Testis (tissue), 2 donors: ENCODE measurements at regions not wholly inside any gene's neighbourhood (a gene's known extent, or its start where the extent isn't known, plus 50 kb on each side); places are given as distances from the start of the nearest gene placed in this dataset.

Experiments used
- DNase-seq: peaks from one replicate; pipeline ENCODE4 v3.0.0-alpha.2; 2019
- H3K27ac ChIP-seq, 2 donors: fragments of 200-600 bp; sonication (generic); one replicate each; pipeline ENCODE4 v1.5.1; 2019
- H3K27me3 ChIP-seq: fragments of 200-600 bp; sonication (generic); one replicate; pipeline ENCODE4 v1.5.1; 2019
- H3K36me3 ChIP-seq: fragments of 200-600 bp; sonication (generic); one replicate; pipeline ENCODE4 v1.5.1; 2017; ENCODE audit warnings: low read depth; ENCODE audit errors: missing control alignments
- H3K4me1 ChIP-seq: fragments of 200-600 bp; sonication (generic); one replicate; pipeline ENCODE4 v1.5.1; 2019
- H3K4me3 ChIP-seq, 2 donors: fragments of 200-600 bp; sonication (generic); one replicate each; pipeline ENCODE4 v1.5.1; 2017 to 2019
- H3K9me3 ChIP-seq: fragments of 200-600 bp; sonication (generic); one replicate; pipeline ENCODE4 v1.5.1; 2017
- POLR2A ChIP-seq: fragments of 450-650 bp; IDR thresholded peaks from one replicate; pipeline ENCODE4 v1.6.1; 2017; ENCODE audit warnings: antibody characterized with exemption, mild to moderate bottlenecking, moderate library complexity
- WGBS, 2 donors: methylation state at CpG; one replicate each; pipeline ENCODE4 v1.1.5; 2018; 5-methylcytosine and 5-hydroxymethylcytosine counted together
- intact Hi-C: fragments of 100-400 bp; cut with DNase I; formaldehyde crosslinking; loops from one replicate; pipeline ENCODE4 v1.15.1; 2023; ENCODE audit warnings: low total_unique reads
- TF ChIP-seq, protein P1 (sequence below), 3 experiments: fragments of 450-650 bp in 2 of 3; fragments of 200-600 bp in 1 of 3; sonication (generic) in 1 of 3; IDR thresholded peaks; one replicate each; pipeline ENCODE4 v1.5.1; 2016 to 2019; ENCODE audit warnings: antibody characterized with exemption in 3 of 3, mild to moderate bottlenecking in 2 of 3, moderate library complexity in 1 of 3

DNA sequence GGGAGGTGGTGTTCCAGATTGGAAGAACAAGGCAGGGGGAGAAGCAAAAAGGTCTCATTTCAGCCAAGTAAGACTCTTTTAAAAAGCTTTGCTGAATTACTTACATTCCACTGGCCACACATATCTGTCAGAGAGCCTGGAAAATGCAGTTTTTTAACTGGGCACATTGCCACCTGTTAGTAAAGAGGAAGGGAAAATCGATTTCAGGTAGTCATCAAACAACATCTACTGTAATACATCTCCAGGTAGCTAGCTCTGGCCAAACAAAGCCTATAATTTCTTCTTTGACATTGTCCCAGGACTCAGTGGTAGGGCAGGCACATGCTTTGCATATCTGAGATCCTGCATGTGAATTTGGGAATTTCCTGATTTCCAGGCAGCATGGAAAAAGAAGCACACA lies 480.7 kb upstream of the SUCLG2 start:
- 22 to 33% methylated on average over 1 of the region's 1 CpG for WGBS, 2 donors
- DNase-seq: no peak
- intact Hi-C loops: no loop called here
- no peaks in the 10 kb centered on the region for H3K27me3 ChIP-seq
- TF ChIP-seq, protein P1, sequence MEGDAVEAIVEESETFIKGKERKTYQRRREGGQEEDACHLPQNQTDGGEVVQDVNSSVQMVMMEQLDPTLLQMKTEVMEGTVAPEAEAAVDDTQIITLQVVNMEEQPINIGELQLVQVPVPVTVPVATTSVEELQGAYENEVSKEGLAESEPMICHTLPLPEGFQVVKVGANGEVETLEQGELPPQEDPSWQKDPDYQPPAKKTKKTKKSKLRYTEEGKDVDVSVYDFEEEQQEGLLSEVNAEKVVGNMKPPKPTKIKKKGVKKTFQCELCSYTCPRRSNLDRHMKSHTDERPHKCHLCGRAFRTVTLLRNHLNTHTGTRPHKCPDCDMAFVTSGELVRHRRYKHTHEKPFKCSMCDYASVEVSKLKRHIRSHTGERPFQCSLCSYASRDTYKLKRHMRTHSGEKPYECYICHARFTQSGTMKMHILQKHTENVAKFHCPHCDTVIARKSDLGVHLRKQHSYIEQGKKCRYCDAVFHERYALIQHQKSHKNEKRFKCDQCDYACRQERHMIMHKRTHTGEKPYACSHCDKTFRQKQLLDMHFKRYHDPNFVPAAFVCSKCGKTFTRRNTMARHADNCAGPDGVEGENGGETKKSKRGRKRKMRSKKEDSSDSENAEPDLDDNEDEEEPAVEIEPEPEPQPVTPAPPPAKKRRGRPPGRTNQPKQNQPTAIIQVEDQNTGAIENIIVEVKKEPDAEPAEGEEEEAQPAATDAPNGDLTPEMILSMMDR (IDR thresholded peaks at IDR 0.05): no peak
- TF ChIP-seq POLR2A: no peak
- no peaks in the 10 kb centered on the region for H3K4me1 ChIP-seq
- no peaks in the 10 kb centered on the region for H3K36me3 ChIP-seq
- H3K9me3 ChIP-seq: no peaks in the 10 kb centered on the region
- H3K27ac ChIP-seq: no peak overlapping the region
- no peak overlapping the region for H3K4me3 ChIP-seq

DNA sequence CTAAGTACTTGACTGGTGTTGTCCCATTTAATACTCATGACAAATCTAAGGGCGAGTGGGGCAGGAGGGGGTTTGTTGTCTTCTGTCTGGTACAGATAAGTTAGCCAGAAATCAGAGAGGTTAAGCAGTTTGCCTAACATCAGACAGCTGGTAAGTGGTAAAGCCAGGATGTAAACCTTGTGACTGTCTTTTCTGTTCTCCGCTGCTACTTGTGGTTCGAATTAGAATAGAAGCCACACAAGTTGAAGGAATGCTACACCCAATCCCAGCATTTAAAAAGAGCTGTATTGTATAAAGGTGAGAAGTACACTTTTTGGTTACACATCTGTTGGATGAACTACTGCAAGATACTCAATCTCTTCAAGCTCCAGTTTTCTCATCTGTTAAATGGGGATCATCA lies 474.7 kb upstream of the SUCLG2 start:
- no peaks in the 10 kb centered on the region for H3K36me3 ChIP-seq
- H3K9me3 ChIP-seq: no peaks in the 10 kb centered on the region
- DNase-seq: no peak
- no peaks in the 10 kb centered on the region for H3K4me1 ChIP-seq
- H3K27ac ChIP-seq: no peak overlapping the region
- no peaks in the 10 kb centered on the region for H3K27me3 ChIP-seq
- TF ChIP-seq, protein P1 (IDR thresholded peaks at IDR 0.05): no peak
- TF ChIP-seq POLR2A: no peak
- 90 to 96% methylated on average over 3 of the region's 3 CpGs for WGBS, 2 donors
- no peak overlapping the region for H3K4me3 ChIP-seq
- intact Hi-C loops: no loop called here

DNA sequence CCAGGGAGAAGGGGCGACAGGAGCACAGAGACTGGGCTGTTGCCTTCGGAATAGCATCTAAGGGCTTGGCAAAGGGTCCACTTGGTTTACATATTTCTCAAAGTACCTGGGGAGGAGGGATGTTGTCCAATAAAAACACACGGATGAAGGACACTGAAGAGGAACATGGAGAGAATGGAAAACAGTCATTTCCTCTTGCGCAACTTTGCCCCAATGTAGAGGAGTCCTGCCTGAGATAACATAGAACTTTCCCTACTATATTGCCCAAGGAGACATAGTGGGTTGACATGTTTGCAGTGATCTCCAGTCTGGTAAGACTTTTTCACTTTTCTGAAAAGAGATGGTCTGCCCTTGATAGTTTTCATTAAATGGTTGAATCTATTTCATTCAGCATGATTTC lies 468.8 kb upstream of the SUCLG2 start:
- no peak for DNase-seq
- no peaks in the 10 kb centered on the region for H3K27me3 ChIP-seq
- H3K4me1 ChIP-seq: no peaks in the 10 kb centered on the region
- H3K4me3 ChIP-seq: no peak overlapping the region
- intact Hi-C loops: no loop called here
- H3K36me3 ChIP-seq: no peaks in the 10 kb centered on the region
- H3K9me3 ChIP-seq: no peaks in the 10 kb centered on the region
- TF ChIP-seq, protein P1 (IDR thresholded peaks at IDR 0.05): no peak
- no peak for TF ChIP-seq POLR2A
- H3K27ac ChIP-seq: no peak overlapping the region
- 76 to 88% methylated on average over 4 of the region's 4 CpGs for WGBS, 2 donors

DNA sequence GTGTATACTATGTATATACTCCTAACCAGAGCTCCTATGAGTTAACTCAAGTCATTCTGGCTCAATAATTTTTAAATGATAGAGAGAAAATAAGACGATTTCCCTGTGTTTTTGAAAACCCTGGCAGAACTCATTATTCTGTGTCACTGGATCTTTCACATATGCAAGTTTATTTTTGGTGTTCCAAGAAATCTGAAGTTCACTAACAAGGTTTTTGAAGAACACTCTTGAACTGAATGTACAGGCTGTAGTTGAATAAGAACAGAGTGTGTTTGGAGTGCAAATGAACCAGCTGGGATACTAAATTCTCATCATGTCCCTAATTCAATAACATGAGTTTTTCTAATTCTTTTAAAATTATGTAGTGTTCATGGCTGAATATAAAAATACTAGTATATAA lies 466.9 kb upstream of the SUCLG2 start:
- DNase-seq: no peak
- Histone ChIP-seq H3K9me3 (no peaks in the 10 kb centered on the region), H3K27ac (no peak overlapping the region), H3K27me3 (no peaks in the 10 kb centered on the region), H3K4me3 (no peak overlapping the region), H3K36me3 (no peaks in the 10 kb centered on the region), H3K4me1 (no peaks in the 10 kb centered on the region)
- no peak for TF ChIP-seq POLR2A
- TF ChIP-seq, protein P1 (IDR thresholded peaks at IDR 0.05): no peak
- 46 to 59% methylated on average over 1 of the region's 1 CpG for WGBS, 2 donors
- intact Hi-C loops: no loop called here

DNA sequence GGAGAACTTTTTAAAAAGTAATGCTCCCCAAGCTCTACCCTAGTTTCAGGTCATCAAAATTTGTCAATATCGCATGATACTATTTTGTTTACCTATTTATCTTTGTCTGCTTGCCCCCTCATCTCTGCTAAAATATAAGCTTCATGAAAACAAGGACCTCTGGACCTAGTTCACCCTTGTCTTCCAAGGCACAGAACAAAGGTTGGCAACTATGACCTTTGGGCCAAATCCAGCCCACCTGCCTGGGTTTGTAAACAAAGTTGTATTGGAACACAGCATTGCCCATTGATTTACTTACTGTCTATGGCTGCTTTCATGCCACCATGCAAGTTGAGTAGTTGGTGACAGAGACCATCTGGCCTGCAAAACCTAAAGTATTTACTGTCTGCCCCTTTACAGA lies 462.2 kb upstream of the SUCLG2 start:
- no peak overlapping the region for H3K27ac ChIP-seq
- no peaks in the 10 kb centered on the region for H3K27me3 ChIP-seq
- WGBS, 2 donors: 68 to 79% methylated on average over 1 of the region's 1 CpG
- no peaks in the 10 kb centered on the region for H3K4me1 ChIP-seq
- no peaks in the 10 kb centered on the region for H3K36me3 ChIP-seq
- intact Hi-C loops: no loop called here
- H3K9me3 ChIP-seq: no peaks in the 10 kb centered on the region
- no peak overlapping the region for H3K4me3 ChIP-seq
- TF ChIP-seq, protein P1 (IDR thresholded peaks at IDR 0.05): no peak
- TF ChIP-seq POLR2A: no peak
- DNase-seq: no peak
